ENCODE measurements at regions not wholly inside any gene's neighbourhood (a gene's known extent, or its start where the extent isn't known, plus 50 kb on each side); places are given as distances from the start of the nearest gene placed in this dataset.
"Not testable (repeated sequence)": the region's sequence is repeated elsewhere in the genome, so short reads cannot be mapped to it uniquely, and the experiment has no call there.

GRCh38 chr3:104353951-104354350 lies 1012.8 kb upstream of the ALCAM start:
- Mint-ChIP-seq H3K4me3 (ENCODE audit: unreplicated experiment) (no peak overlapping the region), H3K27me3 (ENCODE audit: low read depth) (no peaks in the 10 kb centered on the region), H3K36me3 (ENCODE audit: low read depth) (no peaks in the 10 kb centered on the region), H3K9me3 (ENCODE audit: low read depth) (no peaks in the 10 kb centered on the region), H3K4me1 (ENCODE audit: low read depth) (peaks cover 5% of the 10 kb centered on the region), H3K27ac (ENCODE audit: unreplicated experiment) (no peak overlapping the region)
- TF ChIP-seq CTCF (IDR thresholded peaks at IDR 0.05), result no peak
- DNase-seq (ENCODE audit: low spot score), result no peak

- Mint-ChIP-seq H3K4me3 (ENCODE audit: unreplicated experiment) (peak overlapping the region; percentile 34), H3K27ac (ENCODE audit: unreplicated experiment) (peak overlapping the region; percentile 91), H3K4me1 (ENCODE audit: low read depth) (peaks cover 29% of the 10 kb centered on the region), H3K9me3 (ENCODE audit: low read depth) (no peaks in the 10 kb centered on the region), H3K36me3 (ENCODE audit: low read depth) (no peaks in the 10 kb centered on the region), H3K27me3 (ENCODE audit: low read depth) (no peaks in the 10 kb centered on the region)
- no peak for TF ChIP-seq CTCF (IDR thresholded peaks at IDR 0.05)
- no peak for DNase-seq (ENCODE audit: low spot score)
Measured at GRCh38 chr3:104359546-104359945, 1007.2 kb upstream of the ALCAM start.

GRCh38 chr3:104360038-104360437 lies 1006.7 kb upstream of the ALCAM start:
- DNase-seq (ENCODE audit: low spot score), result no peak
- Mint-ChIP-seq H3K4me1 (ENCODE audit: low read depth) (peaks cover 29% of the 10 kb centered on the region), H3K27ac (ENCODE audit: unreplicated experiment) (peak overlapping the region; percentile 91), H3K36me3 (ENCODE audit: low read depth) (no peaks in the 10 kb centered on the region), H3K27me3 (ENCODE audit: low read depth) (no peaks in the 10 kb centered on the region), H3K4me3 (ENCODE audit: unreplicated experiment) (peak overlapping the region; percentile 34), H3K9me3 (ENCODE audit: low read depth) (no peaks in the 10 kb centered on the region)
- no peak for TF ChIP-seq CTCF (IDR thresholded peaks at IDR 0.05)

- not testable (repeated sequence) for H3K36me3 Mint-ChIP-seq (ENCODE audit: low read depth); H3K27ac Mint-ChIP-seq (ENCODE audit: unreplicated experiment); DNase-seq (ENCODE audit: low spot score); H3K4me3 Mint-ChIP-seq (ENCODE audit: unreplicated experiment); H3K9me3 Mint-ChIP-seq (ENCODE audit: low read depth); H3K27me3 Mint-ChIP-seq (ENCODE audit: low read depth)
- H3K4me1 Mint-ChIP-seq (ENCODE audit: low read depth), result peaks cover 29% of the 10 kb centered on the region
Measured at GRCh38 chr3:104361748-104362147, 1005.0 kb upstream of the ALCAM start.

GRCh38 chr3:104362319-104362718 lies 1004.4 kb upstream of the ALCAM start:
- TF ChIP-seq CTCF (IDR thresholded peaks at IDR 0.05), result no peak
- H3K9me3 Mint-ChIP-seq (ENCODE audit: low read depth), result peaks cover 4% of the 10 kb centered on the region
- H3K36me3 Mint-ChIP-seq (ENCODE audit: low read depth), result no peaks in the 10 kb centered on the region
- no peak overlapping the region for H3K4me3 Mint-ChIP-seq (ENCODE audit: unreplicated experiment)
- no peak overlapping the region for H3K27ac Mint-ChIP-seq (ENCODE audit: unreplicated experiment)
- peaks cover 33% of the 10 kb centered on the region for H3K4me1 Mint-ChIP-seq (ENCODE audit: low read depth)
- no peak for DNase-seq (ENCODE audit: low spot score)
- H3K27me3 Mint-ChIP-seq (ENCODE audit: low read depth), result no peaks in the 10 kb centered on the region

- no peaks in the 10 kb centered on the region for H3K27me3 Mint-ChIP-seq (ENCODE audit: low read depth)
- H3K36me3 Mint-ChIP-seq (ENCODE audit: low read depth), result no peaks in the 10 kb centered on the region
- no peak for DNase-seq (ENCODE audit: low spot score)
- no peak overlapping the region for H3K4me3 Mint-ChIP-seq (ENCODE audit: unreplicated experiment)
- no peak overlapping the region for H3K27ac Mint-ChIP-seq (ENCODE audit: unreplicated experiment)
- no peak for TF ChIP-seq CTCF (IDR thresholded peaks at IDR 0.05)
- H3K9me3 Mint-ChIP-seq (ENCODE audit: low read depth), result peaks cover 4% of the 10 kb centered on the region
- H3K4me1 Mint-ChIP-seq (ENCODE audit: low read depth), result peaks cover 4% of the 10 kb centered on the region
Measured at GRCh38 chr3:104367000-104367399, 999.7 kb upstream of the ALCAM start.
